ENCODE measurements at regions not wholly inside any gene's neighbourhood (a gene's known extent, or its start where the extent isn't known, plus 50 kb on each side); places are given as distances from the start of the nearest gene placed in this dataset.

DNA sequence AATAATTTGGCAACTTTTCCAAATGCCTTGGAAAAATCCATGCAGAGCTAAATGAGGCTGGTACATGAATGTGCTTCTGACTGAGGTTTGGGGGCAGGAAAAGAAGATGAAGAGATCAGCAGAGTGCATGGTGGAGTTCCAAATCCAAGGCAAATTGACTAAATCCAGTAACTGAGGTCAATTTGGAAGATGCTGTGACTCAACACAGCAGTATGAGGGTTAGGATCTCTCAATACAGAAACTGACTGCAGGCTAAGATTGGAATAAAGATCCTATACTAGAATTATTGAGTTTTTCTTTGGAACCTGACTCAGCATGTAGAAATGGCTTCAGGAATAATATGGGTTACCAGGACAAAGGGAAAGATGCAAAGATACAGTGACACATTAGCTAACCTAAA, 99.3 kb upstream of the FAT3 start:
- no peaks in the 10 kb centered on the region for H3K9me3 ChIP-seq (ENCODE audit: control insufficient read depth, low read length)
- H3K4me1 ChIP-seq (ENCODE audit: control insufficient read depth, insufficient read depth, low read length): no peaks in the 10 kb centered on the region
- no peaks in the 10 kb centered on the region for H3K27me3 ChIP-seq (ENCODE audit: control insufficient read depth, insufficient read depth, low read length, poor library complexity, severe bottlenecking)
- no peak overlapping the region for H3K27ac ChIP-seq (ENCODE audit: insufficient read depth, low read depth, low read length, poor library complexity, severe bottlenecking)
- no peaks in the 10 kb centered on the region for H3K36me3 ChIP-seq (ENCODE audit: control insufficient read depth, insufficient read depth, low read length)
- no peak overlapping the region for H3K4me3 ChIP-seq (ENCODE audit: insufficient read depth, low read depth, low read length)

DNA sequence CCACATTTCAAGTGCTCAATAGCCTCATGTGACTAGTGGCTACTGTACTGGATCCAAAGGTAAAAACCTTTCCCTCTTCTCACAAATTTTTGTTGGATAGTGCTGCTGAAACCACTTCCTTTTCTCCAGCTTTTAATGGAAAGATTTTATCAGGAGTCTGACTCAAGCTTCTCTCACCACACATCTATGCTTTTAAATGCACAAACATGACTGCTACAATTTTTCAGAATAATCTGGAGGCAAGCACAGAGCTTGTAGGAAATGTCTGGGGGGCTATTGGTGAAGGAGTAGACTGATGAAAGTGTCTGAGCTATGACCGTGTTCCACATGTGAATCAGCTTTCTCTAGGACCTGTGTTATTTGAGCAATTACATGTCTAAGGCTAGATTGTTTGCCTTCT, 101.1 kb upstream of the FAT3 start:
- Histone ChIP-seq H3K27me3 (ENCODE audit: control insufficient read depth, insufficient read depth, low read length, poor library complexity, severe bottlenecking) (no peaks in the 10 kb centered on the region), H3K4me3 (ENCODE audit: insufficient read depth, low read depth, low read length) (no peak overlapping the region), H3K36me3 (ENCODE audit: control insufficient read depth, insufficient read depth, low read length) (no peaks in the 10 kb centered on the region), H3K27ac (ENCODE audit: insufficient read depth, low read depth, low read length, poor library complexity, severe bottlenecking) (no peak overlapping the region), H3K4me1 (ENCODE audit: control insufficient read depth, insufficient read depth, low read length) (no peaks in the 10 kb centered on the region), H3K9me3 (ENCODE audit: control insufficient read depth, low read length) (no peaks in the 10 kb centered on the region)
- 81 to 90% methylated on average over 1 of the region's 1 CpG for WGBS, 2 experiments

DNA sequence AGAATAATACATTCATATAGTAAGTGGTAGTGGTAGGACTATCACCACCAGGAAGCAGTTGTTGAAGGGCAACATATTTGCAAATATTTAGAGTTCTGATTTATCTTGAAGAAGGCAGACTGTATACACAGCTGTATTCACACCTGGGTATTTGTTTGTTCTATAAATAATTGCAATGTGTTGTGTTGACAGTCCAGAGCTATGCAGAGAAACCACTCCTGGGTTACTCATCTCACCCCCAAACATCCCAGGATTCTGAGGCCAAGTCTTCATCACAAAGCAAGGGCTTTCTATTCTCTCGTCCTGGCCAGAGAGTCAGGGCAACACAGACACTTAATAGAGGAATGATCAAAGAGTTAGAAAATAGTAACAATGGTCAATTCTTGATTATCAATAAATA, 102.1 kb upstream of the FAT3 start:
- H3K4me1 ChIP-seq (ENCODE audit: control insufficient read depth, insufficient read depth, low read length): no peaks in the 10 kb centered on the region
- no peak overlapping the region for H3K27ac ChIP-seq (ENCODE audit: insufficient read depth, low read depth, low read length, poor library complexity, severe bottlenecking)
- no peaks in the 10 kb centered on the region for H3K27me3 ChIP-seq (ENCODE audit: control insufficient read depth, insufficient read depth, low read length, poor library complexity, severe bottlenecking)
- no peak overlapping the region for H3K4me3 ChIP-seq (ENCODE audit: insufficient read depth, low read depth, low read length)
- no peaks in the 10 kb centered on the region for H3K9me3 ChIP-seq (ENCODE audit: control insufficient read depth, low read length)
- whole genome bisulfite sequencing, 2 experiments: 100% methylated on average over 1 of the region's 1 CpG; no CpG with 5 or more reads in 1 of the 2 experiments
- H3K36me3 ChIP-seq (ENCODE audit: control insufficient read depth, insufficient read depth, low read length): no peaks in the 10 kb centered on the region

DNA sequence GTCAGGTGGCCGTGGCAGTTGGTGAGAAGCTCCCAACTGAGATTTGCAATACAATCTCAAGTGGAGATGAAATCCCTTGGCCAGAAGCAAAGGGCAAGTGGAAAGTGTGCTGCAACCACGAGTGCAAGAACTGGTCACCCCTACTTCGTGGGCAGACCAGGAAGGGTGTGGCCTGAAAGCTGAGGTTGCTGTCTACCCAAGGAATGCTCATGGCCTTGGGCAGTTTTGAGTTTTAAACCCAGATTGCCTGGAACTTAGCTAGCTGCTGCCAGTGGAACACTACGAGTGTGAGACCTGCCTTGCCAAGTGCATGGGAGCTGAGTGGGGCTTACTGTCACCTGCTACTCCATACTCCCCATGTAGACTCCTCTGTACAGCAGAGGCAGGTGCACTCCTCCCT, 113.3 kb upstream of the FAT3 start:
- no peaks in the 10 kb centered on the region for H3K9me3 ChIP-seq (ENCODE audit: control insufficient read depth, low read length)
- WGBS, 2 experiments: 90 to 91% methylated on average over 4 of the region's 4 CpGs
- H3K27me3 ChIP-seq (ENCODE audit: control insufficient read depth, insufficient read depth, low read length, poor library complexity, severe bottlenecking): no peaks in the 10 kb centered on the region
- H3K4me1 ChIP-seq (ENCODE audit: control insufficient read depth, insufficient read depth, low read length): no peaks in the 10 kb centered on the region
- H3K27ac ChIP-seq (ENCODE audit: insufficient read depth, low read depth, low read length, poor library complexity, severe bottlenecking): no peak overlapping the region
- no peak overlapping the region for H3K4me3 ChIP-seq (ENCODE audit: insufficient read depth, low read depth, low read length)
- no peaks in the 10 kb centered on the region for H3K36me3 ChIP-seq (ENCODE audit: control insufficient read depth, insufficient read depth, low read length)

DNA sequence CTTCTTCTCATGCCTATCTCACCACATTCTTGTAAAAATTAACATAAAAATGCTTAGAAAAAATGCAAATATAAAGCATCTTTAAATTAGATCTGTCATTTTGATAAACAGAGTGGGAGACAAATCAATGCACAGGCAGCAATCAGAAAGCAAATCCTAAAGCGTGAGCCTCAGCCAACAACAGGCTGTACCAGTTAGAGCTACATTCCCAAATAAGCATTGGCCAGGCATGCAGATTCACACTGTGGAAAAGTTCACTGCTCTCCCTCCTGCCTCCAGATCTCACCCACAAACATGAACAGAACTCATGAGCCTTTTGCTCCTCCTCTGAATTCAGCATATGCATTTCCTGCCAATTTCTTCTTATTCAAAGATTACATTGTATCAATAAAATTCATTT, 115.2 kb upstream of the FAT3 start:
- no peak overlapping the region for H3K4me3 ChIP-seq (ENCODE audit: insufficient read depth, low read depth, low read length)
- 68 to 81% methylated on average over 1 of the region's 1 CpG for WGBS, 2 experiments
- H3K9me3 ChIP-seq (ENCODE audit: control insufficient read depth, low read length): no peaks in the 10 kb centered on the region
- H3K27ac ChIP-seq (ENCODE audit: insufficient read depth, low read depth, low read length, poor library complexity, severe bottlenecking): no peak overlapping the region
- H3K36me3 ChIP-seq (ENCODE audit: control insufficient read depth, insufficient read depth, low read length): no peaks in the 10 kb centered on the region
- no peaks in the 10 kb centered on the region for H3K4me1 ChIP-seq (ENCODE audit: control insufficient read depth, insufficient read depth, low read length)
- H3K27me3 ChIP-seq (ENCODE audit: control insufficient read depth, insufficient read depth, low read length, poor library complexity, severe bottlenecking): no peaks in the 10 kb centered on the region

DNA sequence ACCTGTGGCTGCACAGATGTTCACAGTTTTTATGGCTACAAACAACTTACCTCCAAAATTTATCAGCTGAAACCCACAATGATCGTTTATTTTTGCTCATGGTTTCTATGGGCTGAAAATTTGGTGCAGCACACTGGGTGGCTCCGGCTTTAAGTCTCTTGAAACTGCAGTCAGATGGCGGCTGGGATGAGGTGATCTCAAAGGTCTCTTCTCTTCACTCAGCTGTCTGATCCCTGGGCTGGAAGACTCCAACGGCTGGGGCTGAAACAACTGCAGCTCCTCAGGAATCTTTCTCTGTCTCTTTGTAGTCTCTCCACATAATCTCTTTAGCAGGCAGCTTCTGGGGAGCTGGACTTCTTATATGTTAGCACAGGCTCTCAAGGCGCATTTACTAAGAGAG, 117.3 kb upstream of the FAT3 start:
- WGBS, 2 experiments: 80 to 83% methylated on average over 5 of the region's 5 CpGs
- no peaks in the 10 kb centered on the region for H3K9me3 ChIP-seq (ENCODE audit: control insufficient read depth, low read length)

DNA sequence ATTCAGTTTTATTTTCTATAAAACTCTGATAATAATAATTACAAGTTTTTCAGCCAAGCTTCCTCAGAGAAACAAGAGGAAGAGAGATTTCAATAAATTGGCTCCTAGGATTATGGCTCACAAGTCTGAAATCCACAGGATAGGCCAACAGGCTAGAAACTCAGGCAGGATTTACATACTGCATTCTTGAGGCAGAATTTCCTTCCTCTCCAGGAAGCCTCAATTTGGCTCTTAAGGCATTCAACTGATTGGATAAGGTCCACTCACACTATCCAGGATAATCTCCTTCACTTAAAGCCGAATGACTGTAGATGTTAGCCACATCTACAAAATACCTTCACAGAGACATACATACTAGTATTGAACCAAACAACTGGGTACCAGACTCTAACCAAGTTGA, 120.3 kb upstream of the FAT3 start:
- H3K9me3 ChIP-seq (ENCODE audit: control insufficient read depth, low read length): no peaks in the 10 kb centered on the region
- no peaks in the 10 kb centered on the region for H3K27me3 ChIP-seq (ENCODE audit: control insufficient read depth, insufficient read depth, low read length, poor library complexity, severe bottlenecking)
- H3K4me3 ChIP-seq (ENCODE audit: insufficient read depth, low read depth, low read length): no peak overlapping the region
- no peaks in the 10 kb centered on the region for H3K36me3 ChIP-seq (ENCODE audit: control insufficient read depth, insufficient read depth, low read length)
- no peaks in the 10 kb centered on the region for H3K4me1 ChIP-seq (ENCODE audit: control insufficient read depth, insufficient read depth, low read length)
- H3K27ac ChIP-seq (ENCODE audit: insufficient read depth, low read depth, low read length, poor library complexity, severe bottlenecking): no peak overlapping the region
- 88 to 90% methylated on average over 1 of the region's 1 CpG for WGBS, 2 experiments

More for the DNA sequence above, 117.3 kb upstream of the FAT3 start:
- Histone ChIP-seq H3K36me3 (ENCODE audit: control insufficient read depth, insufficient read depth, low read length) (no peaks in the 10 kb centered on the region), H3K27me3 (ENCODE audit: control insufficient read depth, insufficient read depth, low read length, poor library complexity, severe bottlenecking) (no peaks in the 10 kb centered on the region), H3K4me1 (ENCODE audit: control insufficient read depth, insufficient read depth, low read length) (no peaks in the 10 kb centered on the region), H3K27ac (ENCODE audit: insufficient read depth, low read depth, low read length, poor library complexity, severe bottlenecking) (no peak overlapping the region), H3K4me3 (ENCODE audit: insufficient read depth, low read depth, low read length) (no peak overlapping the region)

DNA sequence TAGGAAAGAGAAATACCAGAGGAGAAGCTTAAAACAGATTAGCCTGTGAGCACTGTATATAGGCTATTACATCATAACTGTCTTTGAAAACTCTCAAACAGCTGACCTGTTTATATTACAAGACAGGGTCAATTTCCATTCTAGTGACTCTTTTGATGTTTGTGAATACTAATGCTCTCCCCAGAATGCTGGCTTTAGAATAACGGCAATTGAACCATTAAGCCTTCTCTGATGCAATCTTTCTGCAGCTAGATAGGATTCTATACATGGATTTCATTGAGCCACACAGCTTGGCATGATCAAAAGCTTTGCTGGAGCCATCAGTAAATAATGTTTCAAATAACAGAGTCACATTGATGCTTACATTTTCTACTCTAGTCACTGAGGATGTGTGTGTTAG, 122.7 kb upstream of the FAT3 start:
- no peaks in the 10 kb centered on the region for H3K36me3 ChIP-seq (ENCODE audit: control insufficient read depth, insufficient read depth, low read length)
- H3K4me3 ChIP-seq (ENCODE audit: insufficient read depth, low read depth, low read length): no peak overlapping the region
- WGBS, 2 experiments: 81 to 95% methylated on average over 1 of the region's 1 CpG
- no peaks in the 10 kb centered on the region for H3K9me3 ChIP-seq (ENCODE audit: control insufficient read depth, low read length)
- no peaks in the 10 kb centered on the region for H3K4me1 ChIP-seq (ENCODE audit: control insufficient read depth, insufficient read depth, low read length)
- no peak overlapping the region for H3K27ac ChIP-seq (ENCODE audit: insufficient read depth, low read depth, low read length, poor library complexity, severe bottlenecking)
- H3K27me3 ChIP-seq (ENCODE audit: control insufficient read depth, insufficient read depth, low read length, poor library complexity, severe bottlenecking): no peaks in the 10 kb centered on the region

DNA sequence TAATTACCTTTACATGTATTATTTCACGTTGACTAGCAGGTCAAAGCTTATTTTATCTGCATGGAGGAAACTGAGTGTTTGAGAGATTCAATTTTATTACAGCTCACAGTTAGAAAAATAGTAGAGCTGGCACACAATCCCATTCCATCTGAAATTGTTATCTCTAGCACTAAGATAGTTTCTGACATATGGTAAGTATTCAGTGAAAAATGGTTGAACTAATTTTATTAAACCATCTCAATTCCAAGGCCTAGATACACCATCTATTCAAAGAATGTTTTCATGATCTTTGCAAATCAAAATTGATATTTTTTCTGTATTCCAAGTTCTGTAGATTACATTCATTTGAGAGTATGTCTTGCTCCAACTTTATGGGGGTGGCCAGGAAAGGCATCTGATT, 125.4 kb upstream of the FAT3 start:
- Histone ChIP-seq H3K36me3 (ENCODE audit: control insufficient read depth, insufficient read depth, low read length) (no peaks in the 10 kb centered on the region), H3K9me3 (ENCODE audit: control insufficient read depth, low read length) (no peaks in the 10 kb centered on the region), H3K27ac (ENCODE audit: insufficient read depth, low read depth, low read length, poor library complexity, severe bottlenecking) (no peak overlapping the region), H3K4me3 (ENCODE audit: insufficient read depth, low read depth, low read length) (no peak overlapping the region), H3K4me1 (ENCODE audit: control insufficient read depth, insufficient read depth, low read length) (no peaks in the 10 kb centered on the region), H3K27me3 (ENCODE audit: control insufficient read depth, insufficient read depth, low read length, poor library complexity, severe bottlenecking) (no peaks in the 10 kb centered on the region)
- 100% methylated on average over 1 of the region's 1 CpG; no CpG with 5 or more reads in 1 of the 2 experiments for WGBS, 2 experiments

DNA sequence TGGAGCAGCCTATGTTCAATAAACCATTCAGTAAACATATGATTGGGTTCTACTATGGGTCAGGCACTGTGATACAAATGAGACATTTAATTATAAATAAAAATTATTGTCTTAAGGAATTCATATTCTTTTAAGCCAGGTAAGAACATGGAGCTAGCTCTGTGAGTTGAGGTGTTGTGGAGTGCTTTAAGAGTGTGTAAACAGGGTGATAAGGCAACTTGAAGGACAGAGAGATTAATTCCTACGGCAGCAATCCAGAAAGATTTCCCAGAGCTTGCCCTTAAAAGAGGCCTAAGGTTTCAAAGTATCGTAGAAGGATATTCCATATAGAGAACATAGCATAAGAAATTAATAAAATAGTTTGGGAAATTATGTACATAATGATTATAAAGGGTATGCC, 126.4 kb upstream of the FAT3 start:
- H3K4me1 ChIP-seq (ENCODE audit: control insufficient read depth, insufficient read depth, low read length): no peaks in the 10 kb centered on the region
- WGBS, 2 experiments: 92 to 100% methylated on average over 2 of the region's 2 CpGs
- H3K4me3 ChIP-seq (ENCODE audit: insufficient read depth, low read depth, low read length): no peak overlapping the region
- H3K9me3 ChIP-seq (ENCODE audit: control insufficient read depth, low read length): no peaks in the 10 kb centered on the region
- H3K27ac ChIP-seq (ENCODE audit: insufficient read depth, low read depth, low read length, poor library complexity, severe bottlenecking): no peak overlapping the region
- H3K36me3 ChIP-seq (ENCODE audit: control insufficient read depth, insufficient read depth, low read length): no peaks in the 10 kb centered on the region
- H3K27me3 ChIP-seq (ENCODE audit: control insufficient read depth, insufficient read depth, low read length, poor library complexity, severe bottlenecking): no peaks in the 10 kb centered on the region
